ENCODE measurements at regions not wholly inside any gene's neighbourhood (a gene's known extent, or its start where the extent isn't known, plus 50 kb on each side); places are given as distances from the start of the nearest gene placed in this dataset.

GRCh38 chr5:159833088-159833487, 83.2 kb upstream of the ADRA1B start:
- TF ChIP-seq POLR2AphosphoS5 (IDR thresholded peaks at IDR 0.05) (no peak), POLR2A (IDR thresholded peaks at IDR 0.05) (no peak)
- TF ChIP-seq, protein P1, sequence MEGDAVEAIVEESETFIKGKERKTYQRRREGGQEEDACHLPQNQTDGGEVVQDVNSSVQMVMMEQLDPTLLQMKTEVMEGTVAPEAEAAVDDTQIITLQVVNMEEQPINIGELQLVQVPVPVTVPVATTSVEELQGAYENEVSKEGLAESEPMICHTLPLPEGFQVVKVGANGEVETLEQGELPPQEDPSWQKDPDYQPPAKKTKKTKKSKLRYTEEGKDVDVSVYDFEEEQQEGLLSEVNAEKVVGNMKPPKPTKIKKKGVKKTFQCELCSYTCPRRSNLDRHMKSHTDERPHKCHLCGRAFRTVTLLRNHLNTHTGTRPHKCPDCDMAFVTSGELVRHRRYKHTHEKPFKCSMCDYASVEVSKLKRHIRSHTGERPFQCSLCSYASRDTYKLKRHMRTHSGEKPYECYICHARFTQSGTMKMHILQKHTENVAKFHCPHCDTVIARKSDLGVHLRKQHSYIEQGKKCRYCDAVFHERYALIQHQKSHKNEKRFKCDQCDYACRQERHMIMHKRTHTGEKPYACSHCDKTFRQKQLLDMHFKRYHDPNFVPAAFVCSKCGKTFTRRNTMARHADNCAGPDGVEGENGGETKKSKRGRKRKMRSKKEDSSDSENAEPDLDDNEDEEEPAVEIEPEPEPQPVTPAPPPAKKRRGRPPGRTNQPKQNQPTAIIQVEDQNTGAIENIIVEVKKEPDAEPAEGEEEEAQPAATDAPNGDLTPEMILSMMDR (IDR thresholded peaks at IDR 0.05), result no peak

Data from breast epithelium (tissue), 3 donors.